GM12865 (cell line): ENCODE measurements at regions not wholly inside any gene's neighbourhood (a gene's known extent, or its start where the extent isn't known, plus 50 kb on each side); places are given as distances from the start of the nearest gene placed in this dataset.

Experiments
- DNase-seq: peaks from one replicate; pipeline ENCODE4 v3.0.0; 2010; ENCODE audit warnings: low read depth
- H3K4me3 ChIP-seq: 2 replicates; pipeline ENCODE4 v1.5.1; 2011; ENCODE audit warnings: mild to moderate bottlenecking, low read depth, low read length, control low read depth
- TF ChIP-seq, protein P1 (sequence below): IDR thresholded peaks from 2 replicates; pipeline ENCODE4 v1.5.1; 2011; ENCODE audit warnings: low read length, control low read depth, low read depth, inconsistent platforms; ENCODE audit not compliant: insufficient read depth; ENCODE audit errors: missing control alignments

DNA sequence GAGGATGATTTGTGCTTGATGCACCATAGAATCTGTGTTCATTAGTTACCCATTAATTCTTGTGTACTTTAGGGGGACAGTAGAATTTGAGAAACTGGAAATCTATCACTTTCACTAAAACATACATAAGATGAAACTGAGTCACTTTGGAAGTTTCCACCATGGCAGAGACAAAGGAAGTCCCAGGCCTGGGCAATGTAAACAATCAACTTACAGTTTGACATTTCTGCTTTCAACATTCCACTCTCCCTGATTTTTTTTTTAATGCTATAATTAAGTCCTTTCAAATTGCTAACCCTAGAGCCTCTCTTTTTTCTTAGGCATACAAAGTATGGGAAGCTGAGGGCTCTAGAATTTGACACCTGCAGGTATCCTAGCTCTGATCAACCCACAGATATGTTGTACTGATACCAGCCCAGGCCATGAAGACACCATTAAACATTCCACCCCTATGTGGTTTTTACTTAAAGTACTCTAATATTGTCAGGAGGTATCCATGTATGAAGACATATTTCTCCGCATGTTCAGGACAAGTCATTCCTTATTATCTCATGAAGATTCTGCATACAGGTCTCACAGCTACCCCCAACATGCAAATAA lies 88.5 kb upstream of the GLS start:
- TF ChIP-seq, protein P1, sequence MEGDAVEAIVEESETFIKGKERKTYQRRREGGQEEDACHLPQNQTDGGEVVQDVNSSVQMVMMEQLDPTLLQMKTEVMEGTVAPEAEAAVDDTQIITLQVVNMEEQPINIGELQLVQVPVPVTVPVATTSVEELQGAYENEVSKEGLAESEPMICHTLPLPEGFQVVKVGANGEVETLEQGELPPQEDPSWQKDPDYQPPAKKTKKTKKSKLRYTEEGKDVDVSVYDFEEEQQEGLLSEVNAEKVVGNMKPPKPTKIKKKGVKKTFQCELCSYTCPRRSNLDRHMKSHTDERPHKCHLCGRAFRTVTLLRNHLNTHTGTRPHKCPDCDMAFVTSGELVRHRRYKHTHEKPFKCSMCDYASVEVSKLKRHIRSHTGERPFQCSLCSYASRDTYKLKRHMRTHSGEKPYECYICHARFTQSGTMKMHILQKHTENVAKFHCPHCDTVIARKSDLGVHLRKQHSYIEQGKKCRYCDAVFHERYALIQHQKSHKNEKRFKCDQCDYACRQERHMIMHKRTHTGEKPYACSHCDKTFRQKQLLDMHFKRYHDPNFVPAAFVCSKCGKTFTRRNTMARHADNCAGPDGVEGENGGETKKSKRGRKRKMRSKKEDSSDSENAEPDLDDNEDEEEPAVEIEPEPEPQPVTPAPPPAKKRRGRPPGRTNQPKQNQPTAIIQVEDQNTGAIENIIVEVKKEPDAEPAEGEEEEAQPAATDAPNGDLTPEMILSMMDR: no peak
- no peak overlapping the region for H3K4me3 ChIP-seq
- DNase-seq: no peak

DNA sequence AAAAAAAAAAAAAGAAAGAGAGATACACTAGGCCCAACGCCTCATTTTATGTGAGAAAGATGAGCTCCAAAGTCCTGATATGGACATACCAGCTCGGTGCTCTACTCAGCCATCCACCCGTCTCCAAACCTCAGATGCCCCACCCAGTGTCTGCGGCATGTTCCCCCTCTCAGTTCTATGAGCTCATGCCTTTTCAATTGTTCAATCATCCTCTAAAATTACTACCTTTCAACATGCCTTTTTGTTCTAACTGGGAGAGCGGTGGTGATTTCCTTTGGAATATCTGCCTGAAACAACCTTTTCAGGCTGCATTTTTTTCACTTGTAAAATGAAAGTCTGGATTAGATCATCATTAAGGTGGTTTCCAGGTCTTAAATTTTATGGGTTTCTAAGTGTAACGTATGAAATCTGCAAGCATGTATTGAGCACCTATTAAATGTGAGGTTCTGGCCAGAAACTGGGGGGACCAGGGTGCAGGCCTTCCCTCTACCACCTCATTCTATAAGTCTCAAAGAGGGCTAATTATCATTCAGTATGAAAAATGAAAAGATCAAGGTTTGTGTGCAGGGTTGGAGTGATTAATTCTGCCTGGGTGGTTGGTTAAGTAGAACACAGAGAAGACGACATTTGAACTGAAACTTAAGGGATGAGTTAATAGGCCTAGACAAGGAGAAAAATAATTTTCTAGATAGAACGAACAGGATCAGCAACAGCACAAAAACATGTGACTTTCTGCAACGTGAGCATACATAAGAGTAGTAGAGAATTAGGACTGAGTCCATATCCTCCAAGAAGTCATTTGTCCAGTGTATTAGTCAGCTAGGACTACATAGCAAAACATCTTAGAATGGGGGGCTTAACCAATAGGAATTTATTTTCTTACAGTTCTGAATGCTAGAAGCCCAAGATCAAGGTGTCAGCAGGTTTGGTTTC lies 87.4 kb upstream of the GLS start:
- no peak for DNase-seq
- no peak overlapping the region for H3K4me3 ChIP-seq
- TF ChIP-seq, protein P1: no peak

DNA sequence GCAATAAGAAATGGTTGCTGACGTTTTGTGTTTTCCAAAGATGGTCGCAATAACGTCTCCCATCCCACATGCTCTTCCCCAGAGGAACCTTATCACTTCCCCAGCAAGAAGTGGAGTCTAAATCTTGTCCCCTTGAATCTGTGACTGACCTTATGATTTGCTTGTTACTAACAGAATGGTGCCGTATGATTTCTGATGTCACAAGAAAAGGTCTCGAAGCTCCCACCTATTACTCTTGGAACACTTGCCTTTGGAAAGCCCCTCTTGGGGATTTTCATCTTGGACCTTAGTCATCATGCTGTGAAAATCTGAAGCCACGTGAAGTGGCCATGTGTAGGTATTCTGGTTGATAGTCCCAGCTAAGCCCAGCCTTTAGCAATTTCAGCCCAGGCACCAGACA lies 86.2 kb upstream of the GLS start:
- no peak overlapping the region for H3K4me3 ChIP-seq
- TF ChIP-seq, protein P1: no peak
- peak; percentile 17 for DNase-seq

DNA sequence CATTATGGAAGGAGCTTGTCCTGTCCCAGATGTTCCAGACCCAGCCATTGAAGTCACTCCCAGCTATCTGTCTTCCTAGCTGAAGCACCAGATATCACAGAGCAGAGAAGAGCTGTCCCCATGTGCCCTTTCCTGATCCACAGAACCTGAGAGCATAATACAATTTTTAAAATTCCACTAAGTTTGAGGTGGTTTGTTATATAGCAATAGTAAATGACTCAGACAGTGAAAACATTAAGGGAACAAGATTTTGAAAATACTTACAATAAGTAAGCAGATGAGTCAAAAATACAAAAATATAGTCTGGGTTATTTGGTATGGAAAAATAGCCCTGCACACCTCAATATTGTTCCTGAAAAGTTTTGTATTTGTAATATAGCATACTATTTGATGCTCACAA lies 85.8 kb upstream of the GLS start:
- TF ChIP-seq, protein P1: no peak

DNA sequence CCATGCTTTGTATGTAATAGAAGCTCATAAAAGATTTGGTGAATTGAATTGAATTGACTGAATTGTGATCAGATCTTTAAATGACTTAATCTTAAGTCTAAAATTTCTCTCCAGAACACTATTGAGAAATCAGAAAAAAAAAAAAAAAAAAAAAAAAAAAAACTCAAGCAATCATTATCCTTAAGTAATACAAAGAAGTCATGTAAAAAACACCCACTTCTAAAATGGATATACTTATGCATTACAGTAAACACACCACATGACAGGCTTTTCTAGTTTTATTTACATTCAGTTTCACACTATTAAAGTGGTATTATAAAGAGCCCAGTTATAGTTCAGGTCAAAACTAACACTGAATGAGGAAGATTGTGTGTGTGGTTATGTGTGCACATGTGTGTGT lies 84.9 kb upstream of the GLS start:
- no peak overlapping the region for H3K4me3 ChIP-seq
- no peak for DNase-seq
- TF ChIP-seq, protein P1: no peak

More for the DNA sequence above, 85.8 kb upstream of the GLS start:
- DNase-seq: no peak
- H3K4me3 ChIP-seq: no peak overlapping the region

DNA sequence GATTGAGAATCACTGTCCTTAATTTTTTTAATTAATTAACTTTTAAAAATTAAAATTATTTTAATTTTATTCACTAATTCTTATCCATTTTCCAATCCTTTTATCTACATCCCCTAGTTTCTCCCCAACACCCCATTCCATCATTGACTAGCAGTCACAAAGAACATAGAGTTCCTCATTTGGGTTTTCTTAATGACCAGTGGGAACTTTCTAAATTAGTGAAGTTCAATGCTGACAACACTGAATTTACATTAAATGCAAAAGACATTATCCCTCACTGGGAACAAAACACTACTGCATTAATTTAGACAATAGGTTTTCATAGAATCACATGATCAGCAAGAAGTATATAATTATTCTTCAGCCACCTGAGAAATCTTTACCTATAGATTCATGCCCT lies 80.6 kb upstream of the GLS start:
- TF ChIP-seq, protein P1: no peak
- no peak for DNase-seq

DNA sequence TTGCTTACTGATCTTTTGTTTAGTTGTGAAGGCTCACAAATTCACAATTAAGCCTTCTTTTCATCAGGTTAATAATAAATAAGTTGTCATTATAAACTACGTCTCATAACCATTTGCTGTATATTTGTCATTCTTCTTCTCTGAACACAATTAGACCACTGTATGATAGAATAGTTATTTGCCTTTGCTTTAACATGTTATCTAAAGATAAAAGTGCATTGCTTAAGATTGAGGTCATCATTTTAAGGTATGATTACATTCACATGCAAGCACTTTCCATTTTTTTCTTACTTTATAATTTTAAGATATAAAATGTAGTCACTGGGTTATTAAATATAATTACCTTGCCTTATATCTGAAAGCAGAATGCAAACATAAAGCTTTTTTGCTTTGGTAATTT lies 80.1 kb upstream of the GLS start:
- TF ChIP-seq, protein P1: no peak
- no peak overlapping the region for H3K4me3 ChIP-seq
- DNase-seq: no peak

More for the DNA sequence above, 80.6 kb upstream of the GLS start:
- no peak overlapping the region for H3K4me3 ChIP-seq
